ENCODE measurements at regions not wholly inside any gene's neighbourhood (a gene's known extent, or its start where the extent isn't known, plus 50 kb on each side); places are given as distances from the start of the nearest gene placed in this dataset.

- Histone ChIP-seq H3K27ac (no peak overlapping the region), H3K9me3 (no peaks in the 10 kb centered on the region), H3K36me3 (no peaks in the 10 kb centered on the region), H3K4me1 (no peaks in the 10 kb centered on the region), H3K27me3 (no peaks in the 10 kb centered on the region), H3K4me3 (no peak overlapping the region)
- no peak for DNase-seq
- no peak for TF ChIP-seq CTCF (IDR thresholded peaks at IDR 0.05)
- intact Hi-C loops (cut with DNase I; ENCODE audit: low total_unique reads): no loop called here
These were observed 258.8 kb downstream of the STK31 start for GRCh38 chr7:23968791-23969190.

DNA sequence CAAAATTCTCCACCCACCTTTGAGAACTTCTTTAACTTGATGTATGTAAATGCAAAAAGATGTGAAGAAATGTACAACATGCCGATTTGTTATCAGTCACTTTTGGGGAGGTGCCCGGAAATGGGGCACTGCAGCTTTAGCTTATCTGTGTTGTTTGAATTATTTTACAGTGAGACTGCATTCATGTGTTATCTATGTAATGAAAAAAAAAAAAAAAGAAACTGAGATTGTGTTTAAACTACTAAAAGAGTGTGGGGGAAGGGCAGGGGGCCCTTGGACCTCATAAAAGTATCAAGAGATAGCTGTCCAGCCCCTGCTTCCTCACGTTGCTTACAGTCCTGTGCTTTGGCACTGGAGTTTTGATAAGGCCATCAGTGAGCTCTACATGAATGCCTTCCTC lies 259.4 kb downstream of the STK31 start:
- H3K9me3 ChIP-seq: no peaks in the 10 kb centered on the region
- H3K27me3 ChIP-seq: no peaks in the 10 kb centered on the region
- no peaks in the 10 kb centered on the region for H3K4me1 ChIP-seq
- TF ChIP-seq CTCF (IDR thresholded peaks at IDR 0.05): no peak
- intact Hi-C loops (cut with DNase I; ENCODE audit: low total_unique reads): no loop called here
- no peak overlapping the region for H3K4me3 ChIP-seq
- DNase-seq: no peak
- no peak overlapping the region for H3K27ac ChIP-seq
- H3K36me3 ChIP-seq: no peaks in the 10 kb centered on the region

DNA sequence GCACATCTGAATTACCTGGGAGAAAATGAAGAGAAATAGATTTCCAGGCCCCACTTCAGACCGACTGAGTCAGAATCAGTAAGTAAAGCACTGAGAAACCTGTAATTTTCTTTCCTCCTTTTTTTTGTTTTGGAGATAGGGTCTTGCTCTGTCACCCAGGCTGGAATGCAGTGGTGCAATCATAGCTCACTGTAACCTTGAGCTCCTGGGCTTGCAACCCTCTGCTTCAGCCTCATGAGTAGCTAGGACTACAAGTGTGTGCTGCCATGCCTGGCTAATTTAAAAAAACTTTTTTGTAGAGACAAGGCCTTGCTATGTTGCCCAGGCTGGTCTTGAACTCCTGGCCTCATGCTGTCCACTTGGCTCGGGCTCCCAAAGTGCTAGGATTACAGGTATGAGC lies 260.2 kb downstream of the STK31 start:
- Histone ChIP-seq H3K27me3 (no peaks in the 10 kb centered on the region), H3K4me3 (no peak overlapping the region), H3K27ac (no peak overlapping the region), H3K4me1 (no peaks in the 10 kb centered on the region), H3K9me3 (no peaks in the 10 kb centered on the region), H3K36me3 (no peaks in the 10 kb centered on the region)
- intact Hi-C loops (cut with DNase I; ENCODE audit: low total_unique reads): no loop called here
- no peak for TF ChIP-seq CTCF (IDR thresholded peaks at IDR 0.05)
- DNase-seq: no peak

GRCh38 chr7:23971031-23971430 lies 261.0 kb downstream of the STK31 start:
- no peaks in the 10 kb centered on the region for H3K36me3 ChIP-seq
- no peaks in the 10 kb centered on the region for H3K27me3 ChIP-seq
- no peak for TF ChIP-seq CTCF (IDR thresholded peaks at IDR 0.05)
- H3K4me1 ChIP-seq: no peaks in the 10 kb centered on the region
- DNase-seq: no peak
- no peak overlapping the region for H3K4me3 ChIP-seq
- intact Hi-C loops (cut with DNase I; ENCODE audit: low total_unique reads): no loop called here
- H3K27ac ChIP-seq: no peak overlapping the region
- H3K9me3 ChIP-seq: no peaks in the 10 kb centered on the region

DNA sequence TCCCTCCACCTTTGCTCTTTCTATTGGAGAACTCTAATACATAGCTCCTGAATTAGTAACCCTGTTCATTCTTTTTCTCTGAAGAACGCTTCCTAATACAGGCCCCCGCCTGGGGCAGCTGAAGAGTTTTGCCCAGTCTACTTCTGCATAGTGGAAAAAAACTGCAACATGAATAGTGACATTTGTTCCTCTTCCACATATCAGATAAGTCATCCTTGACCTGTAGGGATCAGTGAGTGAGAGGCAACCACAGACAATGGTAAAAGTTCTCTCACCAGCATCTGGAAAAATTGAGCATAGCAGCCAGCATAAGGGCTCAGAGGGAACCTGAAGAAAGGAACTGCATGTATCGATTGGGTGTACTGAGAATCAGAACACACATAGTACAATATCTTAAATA lies 262.0 kb downstream of the STK31 start:
- intact Hi-C loops (cut with DNase I; ENCODE audit: low total_unique reads): no loop called here
- TF ChIP-seq CTCF (IDR thresholded peaks at IDR 0.05): no peak
- Histone ChIP-seq H3K27ac (no peak overlapping the region), H3K4me1 (no peaks in the 10 kb centered on the region), H3K4me3 (no peak overlapping the region), H3K9me3 (no peaks in the 10 kb centered on the region), H3K36me3 (no peaks in the 10 kb centered on the region), H3K27me3 (no peaks in the 10 kb centered on the region)
- DNase-seq: no peak

DNA sequence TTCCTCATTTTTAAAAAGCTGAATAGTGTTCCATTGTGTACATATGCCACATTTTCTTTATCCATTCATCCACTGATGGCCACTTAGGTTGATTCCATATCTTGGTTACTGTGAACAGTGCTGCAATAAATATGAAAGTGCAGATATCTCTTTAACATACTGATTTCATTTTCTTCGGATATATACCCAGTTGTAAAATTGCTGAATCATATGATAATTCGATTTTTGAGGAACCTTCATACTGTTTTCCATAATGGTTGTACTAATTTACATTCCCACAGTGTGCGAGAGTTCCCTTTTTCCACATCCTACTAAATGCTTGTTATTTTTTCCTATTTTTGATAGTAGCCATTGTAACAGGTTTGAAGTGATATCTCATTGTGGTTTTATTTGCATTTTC lies 263.2 kb downstream of the STK31 start:
- intact Hi-C loops (cut with DNase I; ENCODE audit: low total_unique reads): no loop called here
- Histone ChIP-seq H3K9me3 (no peaks in the 10 kb centered on the region), H3K27me3 (no peaks in the 10 kb centered on the region), H3K36me3 (no peaks in the 10 kb centered on the region), H3K4me3 (no peak overlapping the region), H3K4me1 (no peaks in the 10 kb centered on the region), H3K27ac (no peak overlapping the region)
- DNase-seq: no peak
- no peak for TF ChIP-seq CTCF (IDR thresholded peaks at IDR 0.05)

Measured in tibial artery (tissue), 4 donors.